PFSK-1 (cell line): ENCODE measurements at regions not wholly inside any gene's neighbourhood (a gene's known extent, or its start where the extent isn't known, plus 50 kb on each side); places are given as distances from the start of the nearest gene placed in this dataset.

Experiments
- FOXP2 ChIP-seq: optimal IDR thresholded peaks from 2 replicates; pipeline ENCODE3; 2011; ENCODE audit warnings: borderline replicate concordance, control low read depth, inconsistent platforms; ENCODE audit not compliant: insufficient read depth; ENCODE audit errors: extremely low read length, extremely low read depth
- TAF1 ChIP-seq: IDR thresholded peaks from 2 replicates; pipeline ENCODE4 v1.6.1; 2012; ENCODE audit warnings: low read length, control low read depth, borderline replicate concordance; ENCODE audit not compliant: insufficient read depth

DNA sequence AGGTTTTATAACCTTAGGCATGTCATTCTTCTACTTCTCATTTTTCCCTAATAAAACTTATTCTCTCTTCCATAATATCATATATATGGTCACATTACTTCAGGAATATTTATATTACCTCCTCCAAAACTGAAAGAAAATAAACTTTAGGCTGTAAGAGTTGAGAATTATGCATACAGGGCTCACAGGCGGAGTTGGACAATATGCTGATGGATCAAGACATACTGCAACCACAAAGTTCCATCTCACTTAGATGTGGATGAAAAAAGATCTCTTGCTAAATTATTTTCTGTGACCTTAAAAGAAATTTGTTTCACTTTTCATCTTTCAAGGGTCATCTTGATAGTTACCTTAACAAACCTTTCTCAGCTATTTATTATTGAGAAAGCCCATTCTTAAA lies 152.6 kb upstream of the PDE4B start:
- TF ChIP-seq TAF1 (no peak), FOXP2 (no peak)
